GM18498 (cell line): ENCODE measurements at regions not wholly inside any gene's neighbourhood (a gene's known extent, or its start where the extent isn't known, plus 50 kb on each side); places are given as distances from the start of the nearest gene placed in this dataset.

ENCODE experiments used
- ATAC-seq: cut with Tn5 transposase; IDR thresholded peaks from one replicate; pipeline ENCODE4 v1.9.1; 2021; ENCODE audit warnings: mild to moderate bottlenecking, moderate library complexity; ENCODE audit not compliant: unreplicated experiment

GRCh38 chr18:78390348-78390951 lies 589.2 kb upstream of the SALL3 start:
- ATAC-seq, result no peak

- ATAC-seq, result no peak
These were observed 588.7 kb upstream of the SALL3 start for GRCh38 chr18:78390952-78391348.

GRCh38 chr18:78393086-78393862 lies 586.3 kb upstream of the SALL3 start:
- no peak for ATAC-seq

GRCh38 chr18:78396077-78396476 lies 583.5 kb upstream of the SALL3 start:
- ATAC-seq, result no peak

- no peak for ATAC-seq
These were observed 582.9 kb upstream of the SALL3 start for GRCh38 chr18:78396756-78397155.

- no peak for ATAC-seq
These were observed 579.6 kb upstream of the SALL3 start for GRCh38 chr18:78399992-78400503.

DNA sequence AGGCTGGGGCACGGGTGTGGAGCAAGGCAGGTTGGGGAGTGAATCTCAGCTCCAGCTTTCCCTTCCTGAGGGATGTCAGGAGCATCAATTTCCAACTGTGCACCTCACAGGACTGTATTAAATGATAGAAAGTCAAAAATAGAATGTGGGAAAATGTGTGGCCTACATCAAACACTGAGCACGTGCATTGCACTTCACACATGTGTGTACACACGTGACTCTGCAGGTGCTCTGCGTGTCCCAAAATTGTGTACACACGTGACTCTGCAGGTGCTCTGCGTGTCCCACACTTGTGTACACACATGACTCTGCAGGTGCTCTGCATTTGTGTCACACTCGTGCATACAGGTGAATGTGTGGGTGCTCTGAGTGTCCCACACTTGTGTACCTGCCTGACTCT lies 577.2 kb upstream of the SALL3 start:
- no peak for ATAC-seq

DNA sequence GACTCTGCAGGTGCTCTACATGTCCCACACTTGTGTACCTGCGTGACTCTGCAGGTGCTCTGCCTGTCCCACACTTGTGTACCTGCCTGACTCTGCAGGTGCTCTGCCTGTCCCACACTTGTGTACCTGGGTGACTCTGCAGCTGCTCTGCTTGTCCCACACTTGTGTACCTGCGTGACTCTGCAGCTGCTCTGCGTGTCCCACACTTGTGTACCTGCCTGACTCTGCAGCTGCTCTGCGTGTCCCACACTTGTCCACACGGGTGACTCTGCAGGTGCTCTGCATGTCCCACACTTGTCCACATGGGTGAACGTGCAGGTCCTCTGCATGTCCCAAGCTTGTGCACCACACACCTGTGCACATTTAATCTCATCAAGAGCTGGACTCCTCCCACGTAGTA lies 576.7 kb upstream of the SALL3 start:
- no peak for ATAC-seq

DNA sequence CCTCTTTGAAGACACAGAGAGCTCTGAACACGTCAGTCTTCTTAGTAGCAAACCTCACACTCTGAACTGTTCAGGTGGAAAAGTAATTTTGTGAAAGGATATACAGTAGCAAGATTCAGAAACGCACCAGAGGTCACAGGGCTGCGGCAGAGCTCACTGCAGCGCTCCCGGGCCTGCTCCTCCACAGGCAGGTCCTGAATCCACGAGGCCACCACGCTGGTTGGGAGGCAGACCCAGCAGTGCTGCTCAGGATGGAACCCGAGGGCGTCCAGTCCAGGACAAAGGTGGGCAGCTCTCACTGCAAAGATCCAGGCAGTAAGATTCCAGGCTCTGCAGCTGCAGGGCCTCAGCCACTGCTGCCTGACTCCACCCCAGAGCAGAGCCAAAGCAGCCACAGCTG lies 576.2 kb upstream of the SALL3 start:
- no peak for ATAC-seq

GRCh38 chr18:78405763-78406162 lies 573.9 kb upstream of the SALL3 start:
- ATAC-seq, result no peak

DNA sequence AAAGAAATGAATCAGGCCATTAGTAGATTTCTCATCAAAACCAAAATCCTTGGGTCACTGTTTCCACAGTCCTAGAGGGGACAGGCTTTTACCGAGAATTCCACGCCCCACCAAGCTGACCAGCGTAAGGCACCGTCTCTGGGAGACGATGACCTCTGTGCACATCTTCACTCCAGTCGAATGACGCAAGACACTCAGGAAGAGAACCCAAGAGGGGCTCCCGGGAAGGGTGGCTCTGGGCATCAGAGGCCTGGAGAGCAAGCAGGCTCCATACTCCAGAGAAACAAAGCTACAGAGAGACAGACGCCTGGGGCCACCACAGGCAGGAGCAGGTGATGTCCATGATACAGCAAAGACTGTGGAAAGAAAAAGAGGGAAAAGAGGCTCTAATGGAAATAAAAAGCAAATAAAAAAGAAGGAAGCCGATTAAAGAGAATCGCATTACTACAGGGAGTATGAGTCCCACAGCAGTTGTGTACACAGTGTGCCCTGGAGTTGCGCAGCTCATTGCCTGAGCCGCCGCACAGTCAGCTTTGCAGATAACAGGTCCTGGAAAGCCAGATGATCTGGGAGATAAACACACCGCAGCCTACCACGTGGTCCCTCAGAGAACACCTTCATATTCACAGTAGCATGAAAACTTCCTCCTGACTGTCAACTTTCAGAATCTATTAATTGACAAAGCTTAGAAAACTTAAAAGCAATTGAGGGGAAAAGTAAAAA lies 572.7 kb upstream of the SALL3 start:
- no peak for ATAC-seq

- ATAC-seq, result no peak
These were observed 572.2 kb upstream of the SALL3 start for GRCh38 chr18:78407466-78407844.

DNA sequence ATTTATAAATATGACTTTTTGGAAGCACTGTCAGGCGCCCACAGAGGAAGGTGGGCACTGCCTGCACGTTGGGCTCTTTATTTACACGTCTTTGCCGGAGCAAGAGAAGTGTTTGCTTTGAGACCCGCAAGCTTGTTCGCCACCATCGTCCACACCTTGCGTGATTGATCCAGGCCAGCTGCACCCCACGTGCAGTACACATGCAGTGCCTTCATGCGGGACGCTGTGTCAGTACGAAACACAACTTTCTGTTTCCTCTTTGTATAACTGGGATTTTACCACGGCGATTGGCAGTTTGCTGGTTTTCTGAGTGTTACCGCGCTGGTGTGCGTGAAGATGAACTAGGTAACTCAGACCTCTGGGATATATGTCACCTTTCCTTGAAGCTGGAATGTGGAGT lies 571.0 kb upstream of the SALL3 start:
- no peak for ATAC-seq

DNA sequence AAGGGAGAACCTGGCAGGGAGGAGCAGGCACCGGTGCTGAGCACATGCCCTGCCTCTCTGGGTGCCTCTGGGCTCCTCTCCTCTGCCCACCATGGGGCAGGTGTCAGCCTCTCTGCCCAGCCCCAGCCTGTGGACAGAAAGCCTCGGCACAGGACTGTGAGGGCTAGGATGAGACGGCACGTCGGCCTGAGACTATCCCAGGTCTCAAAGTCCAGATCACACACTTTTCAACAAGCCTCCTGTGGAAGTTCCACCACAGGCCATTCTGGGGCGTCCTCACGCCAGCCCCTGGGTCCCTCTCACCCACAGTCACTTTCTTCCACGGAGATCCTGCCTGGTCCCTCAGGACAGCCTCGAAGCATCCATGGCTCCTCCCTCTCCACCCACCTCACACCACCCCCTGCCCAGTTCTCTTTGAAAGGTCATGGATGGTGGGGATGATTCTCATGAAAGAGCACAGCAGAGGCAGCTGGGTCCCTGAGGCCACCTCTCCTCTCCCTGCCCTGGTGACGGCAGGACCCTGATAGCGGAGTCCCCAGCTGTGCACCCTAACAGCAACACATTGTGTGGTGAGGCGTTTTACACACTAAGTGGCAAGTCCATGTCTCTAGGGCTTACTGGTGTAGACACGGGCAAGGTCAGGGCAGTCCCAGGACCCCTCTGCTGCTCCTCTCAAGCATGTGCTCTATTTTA lies 569.4 kb upstream of the SALL3 start:
- no peak for ATAC-seq

GRCh38 chr18:78411539-78411938 lies 568.1 kb upstream of the SALL3 start:
- ATAC-seq, result no peak

- ATAC-seq, result no peak
These were observed 565.3 kb upstream of the SALL3 start for GRCh38 chr18:78414302-78414701.

- no peak for ATAC-seq
These were observed 562.8 kb upstream of the SALL3 start for GRCh38 chr18:78416853-78417252.

DNA sequence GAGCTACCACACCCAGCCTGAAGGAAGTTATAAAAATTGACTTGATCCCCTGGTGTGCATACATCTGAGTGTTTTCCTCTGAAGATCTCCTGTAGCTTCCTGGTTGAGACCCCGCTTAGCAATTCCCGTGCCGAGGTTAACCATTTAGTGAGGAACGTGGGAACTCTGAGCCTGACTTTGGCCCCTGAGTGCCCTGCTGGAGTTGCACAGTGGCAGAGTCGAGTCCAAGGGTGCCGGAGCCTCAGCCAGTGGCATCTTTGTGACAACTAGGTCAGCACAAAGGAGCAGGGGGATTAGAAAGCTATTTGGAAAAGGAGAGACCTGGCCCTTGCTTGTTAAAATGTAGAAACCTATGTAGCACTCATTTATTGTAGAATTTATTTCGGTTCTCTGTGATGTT lies 561.2 kb upstream of the SALL3 start:
- ATAC-seq, result no peak

- ATAC-seq, result no peak
These were observed 560.4 kb upstream of the SALL3 start for GRCh38 chr18:78419171-78419570.

DNA sequence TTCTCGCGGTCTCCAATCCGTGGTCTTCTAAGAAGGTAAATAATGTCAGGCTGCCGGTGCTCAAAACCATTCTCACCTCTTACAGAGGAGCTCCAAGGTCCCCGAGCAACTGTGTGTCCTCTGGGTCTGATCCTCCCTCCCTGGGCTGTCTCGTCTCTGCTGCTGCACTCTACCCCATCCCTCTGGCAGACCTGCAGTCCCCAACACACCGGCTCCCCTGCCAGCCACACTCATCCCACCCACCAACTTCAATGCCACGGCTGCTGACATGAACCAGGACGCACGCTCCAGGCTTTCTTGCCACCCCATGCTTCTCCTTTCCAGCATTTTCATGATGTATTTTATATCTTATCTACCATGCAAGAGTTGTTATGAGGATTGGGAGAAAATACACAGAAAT lies 559.5 kb upstream of the SALL3 start:
- no peak for ATAC-seq

GRCh38 chr18:78421392-78421791 lies 558.2 kb upstream of the SALL3 start:
- no peak for ATAC-seq
